IMR-90 (cell line): ENCODE measurements at regions not wholly inside any gene's neighbourhood (a gene's known extent, or its start where the extent isn't known, plus 50 kb on each side); places are given as distances from the start of the nearest gene placed in this dataset.

ENCODE experiments used
- ATAC-seq: fragments of 200-7000 bp; cut with Tn5 transposase; 2 replicates; pipeline ENCODE4 v1.9.1; 2020; ENCODE audit warnings: low read depth, mild to moderate bottlenecking, moderate library complexity
- BruUV-seq: library from RNA; stranded (reverse); fragments of 400-500 nt; replicated peaks from 2 replicates; lab custom pipeline; 2021; lab: Mats Ljungman, UMichigan
- CTCF ChIA-PET: fragments of 300-600 bp; formaldehyde crosslinking; extraction: SDS; loops from one replicate; lab custom pipeline; 2021; ENCODE audit warnings: antibody characterized with exemption; lab: Yijun Ruan, JAX
- POLR2A ChIA-PET: fragments of 300-600 bp; sonication (Branson Sonifier 250); formaldehyde crosslinking; loops from one replicate; lab custom pipeline; 2022; ENCODE audit warnings: antibody characterized with exemption; ENCODE audit not compliant: unreplicated experiment; lab: Charles Lee
- DNase-seq: peaks from one replicate; pipeline ENCODE4 v3.0.0; 2013
- H2AFZ ChIP-seq: replicated peaks from 2 replicates; pipeline ENCODE3; 2013; ENCODE audit warnings: low read length, mild to moderate bottlenecking; ENCODE audit not compliant: poor library complexity
- H2AK5ac ChIP-seq: 2 replicates; pipeline ENCODE4 v1.6.1; 2013; ENCODE audit warnings: low read depth, low read length, inconsistent platforms
- H2AK9ac ChIP-seq: replicated peaks from 2 replicates; pipeline ENCODE3; 2013; ENCODE audit warnings: mild to moderate bottlenecking, low read depth, low read length, moderate library complexity; ENCODE audit not compliant: poor library complexity
- H2BK120ac ChIP-seq: 2 replicates; pipeline ENCODE4 v1.6.1; 2013; ENCODE audit warnings: low read depth, low read length, inconsistent platforms
- H2BK15ac ChIP-seq: 3 replicates; pipeline ENCODE4 v1.6.1; 2013; ENCODE audit warnings: low read depth, low read length, inconsistent platforms
- H2BK20ac ChIP-seq: 2 replicates; pipeline ENCODE4 v1.6.1; 2013; ENCODE audit warnings: low read depth, mild to moderate bottlenecking, inconsistent platforms, low read length, moderate library complexity
- H2BK5ac ChIP-seq: 2 replicates; pipeline ENCODE4 v1.6.1; 2013; ENCODE audit warnings: mild to moderate bottlenecking, low read depth, low read length, inconsistent platforms; ENCODE audit not compliant: poor library complexity, severe bottlenecking
- H3K14ac ChIP-seq: replicated peaks from 2 replicates; pipeline ENCODE4 v1.6.1; 2013; ENCODE audit warnings: low read depth, low read length, inconsistent platforms
- H3K18ac ChIP-seq: 2 replicates; pipeline ENCODE4 v1.6.1; 2013; ENCODE audit warnings: low read depth, low read length, control low read depth
- H3K23ac ChIP-seq: 2 replicates; pipeline ENCODE4 v1.6.1; 2013; ENCODE audit warnings: low read depth, low read length, inconsistent platforms
- H3K27ac ChIP-seq: 2 replicates; pipeline ENCODE4 v1.5.1; 2013; ENCODE audit warnings: mild to moderate bottlenecking, control low read depth, low read length; ENCODE audit not compliant: insufficient read depth
- H3K27me3 ChIP-seq: 2 replicates; pipeline ENCODE4 v1.6.1; 2013; ENCODE audit warnings: low read length; ENCODE audit not compliant: control insufficient read depth, insufficient read depth
- H3K36me3 ChIP-seq: 2 replicates; pipeline ENCODE4 v1.6.1; 2013; ENCODE audit warnings: low read length, mixed read lengths; ENCODE audit not compliant: control insufficient read depth, insufficient read depth
- H3K4ac ChIP-seq: 2 replicates; pipeline ENCODE4 v1.6.1; 2013; ENCODE audit warnings: low read depth, low read length, inconsistent platforms
- H3K4me1 ChIP-seq: 2 replicates; pipeline ENCODE4 v1.6.1; 2013; ENCODE audit warnings: low read length, mixed read lengths; ENCODE audit not compliant: control insufficient read depth, insufficient read depth
- H3K4me2 ChIP-seq: 2 replicates; pipeline ENCODE4 v1.6.1; 2013; ENCODE audit warnings: low read depth, mild to moderate bottlenecking, control low read depth, low read length, moderate library complexity
- H3K4me3 ChIP-seq: 2 replicates; pipeline ENCODE4 v1.5.1; 2013; ENCODE audit warnings: low read depth, mild to moderate bottlenecking, control low read depth, low read length, moderate library complexity; ENCODE audit not compliant: insufficient read depth
- H3K56ac ChIP-seq: 2 replicates; pipeline ENCODE4 v1.6.1; 2013; ENCODE audit warnings: low read length, inconsistent platforms; ENCODE audit not compliant: insufficient read depth; ENCODE audit errors: extremely low read depth
- H3K79me1 ChIP-seq, 2 experiments: 2 replicates each; pipeline ENCODE4 v1.6.1; 2013; ENCODE audit warnings: low read length in 2 of 2, inconsistent platforms in 1 of 2, low read depth in 1 of 2
- H3K9ac ChIP-seq: 2 replicates; pipeline ENCODE4 v1.6.1; 2013; ENCODE audit warnings: low read depth, low read length, control low read depth
- H3K9me1 ChIP-seq: 2 replicates; pipeline ENCODE4 v1.6.1; 2013; ENCODE audit warnings: low read length, inconsistent platforms; ENCODE audit not compliant: insufficient read depth
- H3K9me3 ChIP-seq: 2 replicates; pipeline ENCODE4 v1.6.1; 2013; ENCODE audit warnings: low read length; ENCODE audit not compliant: control insufficient read depth, insufficient read depth
- H4K20me1 ChIP-seq: 2 replicates; pipeline ENCODE4 v1.6.1; 2013; ENCODE audit warnings: low read length, inconsistent platforms; ENCODE audit not compliant: insufficient read depth
- H4K5ac ChIP-seq: 2 replicates; pipeline ENCODE4 v1.6.1; 2013; ENCODE audit warnings: mild to moderate bottlenecking, low read depth, low read length, control low read depth
- H4K8ac ChIP-seq, 2 experiments: 2 replicates each; pipeline ENCODE4 v1.6.1; 2013; ENCODE audit warnings: low read depth in 2 of 2, low read length in 2 of 2, control low read depth in 1 of 2, inconsistent platforms in 1 of 2
- H4K91ac ChIP-seq: 2 replicates; pipeline ENCODE4 v1.6.1; 2013; ENCODE audit warnings: low read depth, low read length, inconsistent platforms; ENCODE audit not compliant: insufficient read depth
- CEBPB ChIP-seq: IDR thresholded peaks from 2 replicates; pipeline ENCODE4 v1.6.1; 2012; ENCODE audit warnings: low read depth, low read length, improper control_type of control experiment
- MAZ ChIP-seq: IDR thresholded peaks from 2 replicates; pipeline ENCODE4 v1.6.1; 2012; ENCODE audit warnings: low read depth, mild to moderate bottlenecking, low read length, improper control_type of control experiment, moderate library complexity, borderline replicate concordance
- NFE2L2 ChIP-seq: fragments of 150-350 bp; IDR thresholded peaks from 2 replicates; pipeline ENCODE4 v1.6.1; 2016; ENCODE audit warnings: low read depth, mild to moderate bottlenecking, low read length
- RFX5 ChIP-seq: IDR thresholded peaks from 2 replicates; pipeline ENCODE4 v1.8.0; 2012; ENCODE audit warnings: low read depth, mild to moderate bottlenecking, low read length, moderate library complexity
- SMC3 ChIP-seq: fragments of 150-350 bp; IDR thresholded peaks from 2 replicates; pipeline ENCODE4 v1.6.1; 2016; ENCODE audit warnings: low read depth, mild to moderate bottlenecking, antibody characterized with exemption, low read length, moderate library complexity
- WGBS, 2 experiments: methylation state at CpG; one replicate each; pipeline versions ENCODE4 v1.1.5 to v1.1.7; 2013; ENCODE audit warnings: missing lambda C conversion rate in 2 of 2; ENCODE audit not compliant: insufficient read length in 1 of 2; ENCODE audit errors: extremely low coverage in 2 of 2; 5-methylcytosine and 5-hydroxymethylcytosine counted together
- dilution Hi-C: fragments of 300-500 bp; cut with HindIII; formaldehyde crosslinking; loops from one replicate; pipeline ENCODE4 v1.14.3; 2018; ENCODE audit warnings: low sequenced_read_pairs; ENCODE audit not compliant: unreplicated experiment
- in situ Hi-C: fragments of 300-500 bp; cut with MboI; formaldehyde crosslinking; loops from 3 replicates; pipeline ENCODE4 v1.14.3; 2019; ENCODE audit warnings: low sequenced_read_pairs, inconsistent platforms, mixed read lengths
- intact Hi-C: fragments of 100-400 bp; cut with micrococcal nuclease; formaldehyde crosslinking; loops from 2 replicates; pipeline ENCODE4 v1.10.0; 2022
- TF ChIP-seq, protein P1 (sequence below): conservative IDR thresholded peaks from 2 replicates; pipeline ENCODE4 v1.5.1; 2012; ENCODE audit warnings: mild to moderate bottlenecking, low read depth, low read length, improper control_type of control experiment
- TF ChIP-seq, protein P2 (sequence below): fragments of 150-350 bp; IDR thresholded peaks from 2 replicates; pipeline ENCODE4 v1.6.1; 2017; ENCODE audit warnings: mild to moderate bottlenecking, antibody characterized with exemption, low read length, low read depth

DNA sequence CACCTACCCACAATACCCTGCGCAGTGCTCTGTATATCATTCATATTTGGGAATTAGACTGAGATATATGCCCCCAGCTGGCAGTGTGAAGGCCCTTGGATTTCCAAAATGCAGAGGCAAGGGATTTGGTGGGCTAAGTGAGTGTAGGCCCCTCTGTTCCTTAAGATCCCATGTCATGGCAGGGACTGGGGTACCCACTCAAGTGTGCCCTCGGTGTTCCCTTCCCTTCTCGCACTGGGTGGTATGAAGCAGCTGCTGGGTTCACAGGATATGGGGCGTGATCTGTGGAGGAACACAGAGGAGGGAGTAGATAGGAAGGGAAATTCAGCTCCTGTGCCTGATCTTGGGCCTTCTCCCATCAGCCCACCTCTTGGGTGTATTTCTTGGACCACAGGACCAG, 63.1 kb upstream of the VASH1 start:
- Histone ChIP-seq H4K8ac (no peak overlapping the region), H3K27ac (no peak overlapping the region)

More for the DNA sequence above, 63.1 kb upstream of the VASH1 start:
- Histone ChIP-seq H4K91ac (no peak overlapping the region), H2AFZ (no peak overlapping the region), H3K27me3 (peaks cover 2% of the 10 kb centered on the region; the same call in 1 of the 2 replicates), H3K79me1 (no peaks in the 10 kb centered on the region), H2AK5ac (no peak overlapping the region), H3K18ac (no peak overlapping the region), H3K14ac (no peak overlapping the region), H4K5ac (no peak overlapping the region), H3K4me3 (no peak overlapping the region), H3K23ac (no peak overlapping the region), H3K9ac (no peak overlapping the region), H4K20me1 (no peaks in the 10 kb centered on the region), H2BK120ac (no peak overlapping the region), H3K4ac (no peak overlapping the region), H3K56ac (no peak overlapping the region), H3K36me3 (no peaks in the 10 kb centered on the region), H3K9me3 (peaks cover 2% of the 10 kb centered on the region; the same call in 1 of the 2 replicates), H2AK9ac (no peak overlapping the region), H2BK5ac (no peak overlapping the region), H2BK20ac (no peak overlapping the region), H3K4me1 (no peaks in the 10 kb centered on the region), H3K4me2 (no peak overlapping the region), H2BK15ac (no peak overlapping the region), H3K9me1 (no peaks in the 10 kb centered on the region)
- ATAC-seq (no peak), DNase-seq (no peak)
- BruUV-seq: no TSS peak
- intact Hi-C loops (no loop called here), dilution Hi-C loops (no loop called here), in situ Hi-C loops (no loop called here)
- ChIA-PET CTCF (no interaction called here), POLR2A (no interaction called here)
- no CpG with 5 or more reads among the region's 4 CpGs for WGBS, 2 experiments
- TF ChIP-seq NFE2L2: no peak
- TF ChIP-seq, protein P1, sequence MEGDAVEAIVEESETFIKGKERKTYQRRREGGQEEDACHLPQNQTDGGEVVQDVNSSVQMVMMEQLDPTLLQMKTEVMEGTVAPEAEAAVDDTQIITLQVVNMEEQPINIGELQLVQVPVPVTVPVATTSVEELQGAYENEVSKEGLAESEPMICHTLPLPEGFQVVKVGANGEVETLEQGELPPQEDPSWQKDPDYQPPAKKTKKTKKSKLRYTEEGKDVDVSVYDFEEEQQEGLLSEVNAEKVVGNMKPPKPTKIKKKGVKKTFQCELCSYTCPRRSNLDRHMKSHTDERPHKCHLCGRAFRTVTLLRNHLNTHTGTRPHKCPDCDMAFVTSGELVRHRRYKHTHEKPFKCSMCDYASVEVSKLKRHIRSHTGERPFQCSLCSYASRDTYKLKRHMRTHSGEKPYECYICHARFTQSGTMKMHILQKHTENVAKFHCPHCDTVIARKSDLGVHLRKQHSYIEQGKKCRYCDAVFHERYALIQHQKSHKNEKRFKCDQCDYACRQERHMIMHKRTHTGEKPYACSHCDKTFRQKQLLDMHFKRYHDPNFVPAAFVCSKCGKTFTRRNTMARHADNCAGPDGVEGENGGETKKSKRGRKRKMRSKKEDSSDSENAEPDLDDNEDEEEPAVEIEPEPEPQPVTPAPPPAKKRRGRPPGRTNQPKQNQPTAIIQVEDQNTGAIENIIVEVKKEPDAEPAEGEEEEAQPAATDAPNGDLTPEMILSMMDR: no peak
- TF ChIP-seq CEBPB: no peak
- TF ChIP-seq RFX5: no peak
- TF ChIP-seq, protein P2, sequence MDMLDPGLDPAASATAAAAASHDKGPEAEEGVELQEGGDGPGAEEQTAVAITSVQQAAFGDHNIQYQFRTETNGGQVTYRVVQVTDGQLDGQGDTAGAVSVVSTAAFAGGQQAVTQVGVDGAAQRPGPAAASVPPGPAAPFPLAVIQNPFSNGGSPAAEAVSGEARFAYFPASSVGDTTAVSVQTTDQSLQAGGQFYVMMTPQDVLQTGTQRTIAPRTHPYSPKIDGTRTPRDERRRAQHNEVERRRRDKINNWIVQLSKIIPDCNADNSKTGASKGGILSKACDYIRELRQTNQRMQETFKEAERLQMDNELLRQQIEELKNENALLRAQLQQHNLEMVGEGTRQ: no peak
- no peak for TF ChIP-seq SMC3
- no peak for TF ChIP-seq MAZ
